ENCODE measurements at regions not wholly inside any gene's neighbourhood (a gene's known extent, or its start where the extent isn't known, plus 50 kb on each side); places are given as distances from the start of the nearest gene placed in this dataset.

GRCh38 chr6:138550346-138550767, 51.1 kb upstream of the NHSL1 start:
- Histone ChIP-seq H3K4me1 (no peaks in the 10 kb centered on the region), H3K27me3 (no peaks in the 10 kb centered on the region), H3K4me3 (no peak overlapping the region), H3K36me3 (no peaks in the 10 kb centered on the region), H3K27ac (no peak overlapping the region), H3K9me3 (no peaks in the 10 kb centered on the region)
- intact Hi-C loops (cut with DNase I): no loop called here
- no peak for DNase-seq (ENCODE audit: low spot score in 2 of 2)
- TF ChIP-seq, protein P1, sequence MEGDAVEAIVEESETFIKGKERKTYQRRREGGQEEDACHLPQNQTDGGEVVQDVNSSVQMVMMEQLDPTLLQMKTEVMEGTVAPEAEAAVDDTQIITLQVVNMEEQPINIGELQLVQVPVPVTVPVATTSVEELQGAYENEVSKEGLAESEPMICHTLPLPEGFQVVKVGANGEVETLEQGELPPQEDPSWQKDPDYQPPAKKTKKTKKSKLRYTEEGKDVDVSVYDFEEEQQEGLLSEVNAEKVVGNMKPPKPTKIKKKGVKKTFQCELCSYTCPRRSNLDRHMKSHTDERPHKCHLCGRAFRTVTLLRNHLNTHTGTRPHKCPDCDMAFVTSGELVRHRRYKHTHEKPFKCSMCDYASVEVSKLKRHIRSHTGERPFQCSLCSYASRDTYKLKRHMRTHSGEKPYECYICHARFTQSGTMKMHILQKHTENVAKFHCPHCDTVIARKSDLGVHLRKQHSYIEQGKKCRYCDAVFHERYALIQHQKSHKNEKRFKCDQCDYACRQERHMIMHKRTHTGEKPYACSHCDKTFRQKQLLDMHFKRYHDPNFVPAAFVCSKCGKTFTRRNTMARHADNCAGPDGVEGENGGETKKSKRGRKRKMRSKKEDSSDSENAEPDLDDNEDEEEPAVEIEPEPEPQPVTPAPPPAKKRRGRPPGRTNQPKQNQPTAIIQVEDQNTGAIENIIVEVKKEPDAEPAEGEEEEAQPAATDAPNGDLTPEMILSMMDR (IDR thresholded peaks at IDR 0.05): no peak

DNA sequence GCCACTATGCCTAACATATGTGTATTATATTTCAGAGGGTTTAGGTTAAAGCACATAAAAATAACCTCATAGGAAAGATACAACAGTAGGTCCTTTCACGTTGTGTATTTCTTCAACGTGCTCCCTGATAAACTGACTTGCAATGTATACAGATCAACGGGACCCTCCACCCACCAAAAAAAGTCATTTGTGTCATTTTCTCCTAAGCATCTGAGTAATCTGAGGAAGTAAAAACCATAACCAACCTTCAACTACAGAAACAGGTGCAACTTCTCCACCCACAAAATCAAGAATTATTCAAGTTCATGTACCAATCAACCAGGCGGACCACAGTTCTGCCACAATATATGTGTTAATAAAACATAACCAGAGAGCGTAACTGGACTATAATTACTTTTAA, 54.9 kb upstream of the NHSL1 start:
- TF ChIP-seq, protein P1 (IDR thresholded peaks at IDR 0.05): no peak
- Histone ChIP-seq H3K27me3 (no peaks in the 10 kb centered on the region), H3K4me3 (no peak overlapping the region), H3K9me3 (no peaks in the 10 kb centered on the region), H3K27ac (no peak overlapping the region), H3K36me3 (no peaks in the 10 kb centered on the region), H3K4me1 (no peaks in the 10 kb centered on the region)
- intact Hi-C loops (cut with DNase I): no loop called here
- DNase-seq (ENCODE audit: low spot score in 2 of 2): no peak

- no peaks in the 10 kb centered on the region for H3K4me1 ChIP-seq
- intact Hi-C loops (cut with DNase I): no loop called here
- no peaks in the 10 kb centered on the region for H3K9me3 ChIP-seq
- H3K4me3 ChIP-seq: no peak overlapping the region
- H3K27me3 ChIP-seq: no peaks in the 10 kb centered on the region
- no peaks in the 10 kb centered on the region for H3K36me3 ChIP-seq
- H3K27ac ChIP-seq: no peak overlapping the region
- no peak for DNase-seq (ENCODE audit: low spot score in 2 of 2)
- TF ChIP-seq, protein P1 (IDR thresholded peaks at IDR 0.05): no peak
These were observed 56.2 kb upstream of the NHSL1 start for GRCh38 chr6:138555421-138555988.

DNA sequence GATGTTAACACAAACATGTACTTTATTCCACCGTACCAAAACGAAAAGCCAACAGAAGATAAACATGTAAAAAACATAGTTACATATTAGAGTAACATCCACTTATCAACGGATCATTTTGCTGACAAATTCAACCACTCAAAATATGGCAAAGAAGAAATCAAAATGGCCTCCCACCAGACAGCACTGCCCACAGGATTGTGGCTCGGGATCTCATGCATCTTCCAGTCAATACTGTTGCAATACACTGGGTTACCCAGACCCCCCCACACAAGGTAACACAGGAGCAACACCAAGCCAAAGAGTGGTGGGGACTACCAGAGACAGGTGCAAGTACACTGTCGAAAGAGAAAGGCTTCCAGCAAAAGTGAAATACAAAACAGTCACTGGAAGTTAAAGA, 57.9 kb upstream of the NHSL1 start:
- no peak overlapping the region for H3K27ac ChIP-seq
- no peak for DNase-seq (ENCODE audit: low spot score in 2 of 2)
- no peak overlapping the region for H3K4me3 ChIP-seq
- no peaks in the 10 kb centered on the region for H3K27me3 ChIP-seq
- intact Hi-C loops (cut with DNase I): no loop called here
- no peaks in the 10 kb centered on the region for H3K4me1 ChIP-seq
- no peaks in the 10 kb centered on the region for H3K36me3 ChIP-seq
- H3K9me3 ChIP-seq: no peaks in the 10 kb centered on the region
- TF ChIP-seq, protein P1 (IDR thresholded peaks at IDR 0.05): no peak

- DNase-seq (ENCODE audit: low spot score in 2 of 2): no peak
- Histone ChIP-seq H3K27ac (no peak overlapping the region), H3K36me3 (no peaks in the 10 kb centered on the region), H3K4me1 (no peaks in the 10 kb centered on the region), H3K9me3 (no peaks in the 10 kb centered on the region), H3K27me3 (no peaks in the 10 kb centered on the region), H3K4me3 (no peak overlapping the region)
- TF ChIP-seq, protein P1 (IDR thresholded peaks at IDR 0.05): no peak
- intact Hi-C loops (cut with DNase I): no loop called here
These were observed 59.8 kb upstream of the NHSL1 start for GRCh38 chr6:138559143-138559542.

All from ascending aorta (tissue), 2 donors.